CD14-positive monocyte (primary cell): ENCODE measurements at regions not wholly inside any gene's neighbourhood (a gene's known extent, or its start where the extent isn't known, plus 50 kb on each side); places are given as distances from the start of the nearest gene placed in this dataset.

ENCODE experiments used
- DNase-seq, 3 donors: peaks; one replicate each; pipeline ENCODE4 v3.0.0-alpha.2; 2011 to 2022
- H2AFZ ChIP-seq: 2 replicates; pipeline ENCODE4 v1.6.0; 2012; ENCODE audit warnings: mild to moderate bottlenecking, low read depth, low read length, inconsistent platforms; ENCODE audit not compliant: insufficient read depth, poor library complexity, severe bottlenecking
- H3K27ac ChIP-seq, 2 donors: 1 replicate in 1 of 2; 2 replicates in 1 of 2; pipeline ENCODE4 v1.5.1; 2012 to 2013; ENCODE audit warnings: low read length in 2 of 2, control low read depth in 1 of 2, inconsistent platforms in 1 of 2, low read depth in 1 of 2, mild to moderate bottlenecking in 1 of 2
- H3K27me3 ChIP-seq, 2 donors: one replicate each; pipeline versions ENCODE4 v1.6.0 to v1.6.1; 2011 to 2013; ENCODE audit warnings: low read length in 2 of 2; ENCODE audit not compliant: control insufficient read depth in 2 of 2, insufficient read depth in 2 of 2
- H3K36me3 ChIP-seq, 2 donors: replicated peaks in 1 of 2; 1 replicate in 1 of 2; 2 replicates in 1 of 2; pipeline versions ENCODE4 v1.5.1 to v1.6.1; 2012 to 2013; ENCODE audit warnings: low read length in 2 of 2, control low read depth in 1 of 2, inconsistent platforms in 1 of 2, mild to moderate bottlenecking in 1 of 2; ENCODE audit not compliant: insufficient read depth in 2 of 2, control insufficient read depth in 1 of 2
- H3K4me1 ChIP-seq, 2 donors: 1 replicate in 1 of 2; 2 replicates in 1 of 2; pipeline versions ENCODE4 v1.5.1 to v1.6.1; 2012 to 2013; ENCODE audit warnings: low read length in 2 of 2, control low read depth in 1 of 2, inconsistent platforms in 1 of 2, mild to moderate bottlenecking in 1 of 2, moderate library complexity in 1 of 2; ENCODE audit not compliant: insufficient read depth in 2 of 2, control insufficient read depth in 1 of 2
- H3K4me2 ChIP-seq: replicated peaks from 2 replicates; pipeline ENCODE3; 2012; ENCODE audit warnings: low read length, moderate library complexity, mild to moderate bottlenecking; ENCODE audit not compliant: poor library complexity, severe bottlenecking; ENCODE audit errors: extremely low read depth
- H3K4me3 ChIP-seq, 3 experiments: fragments of 200-600 bp in 1 of 3; sonication (generic) in 1 of 3; replicated peaks in 1 of 3; 1 replicate in 2 of 3; 2 replicates in 1 of 3; pipeline ENCODE4 v1.5.1; 2011 to 2013; ENCODE audit warnings: low read length in 3 of 3, mild to moderate bottlenecking in 3 of 3, control low read depth in 2 of 3, low read depth in 2 of 3, inconsistent platforms in 1 of 3, moderate library complexity in 1 of 3
- H3K79me2 ChIP-seq: 2 replicates; pipeline ENCODE4 v1.6.0; 2012; ENCODE audit warnings: mild to moderate bottlenecking, control low read depth, inconsistent platforms, low read length, moderate library complexity; ENCODE audit not compliant: insufficient read depth
- H3K9ac ChIP-seq: 2 replicates; pipeline ENCODE4 v1.6.0; 2017; ENCODE audit warnings: low read length, mild to moderate bottlenecking; ENCODE audit not compliant: insufficient read depth, poor library complexity, severe bottlenecking
- H3K9me3 ChIP-seq, 2 donors: replicated peaks in 1 of 2; 1 replicate in 1 of 2; 2 replicates in 1 of 2; pipeline versions ENCODE4 v1.5.1 to v1.6.1; 2012 to 2013; ENCODE audit warnings: low read length in 2 of 2, control low read depth in 1 of 2; ENCODE audit not compliant: control insufficient read depth in 1 of 2, insufficient read depth in 1 of 2
- H4K20me1 ChIP-seq: 2 replicates; pipeline ENCODE4 v1.6.0; 2012; ENCODE audit warnings: mild to moderate bottlenecking, low read length, control low read depth, moderate library complexity; ENCODE audit not compliant: insufficient read depth
- H3K27ac Mint-ChIP-seq, 7 donors: one replicate each; pipeline ENCODE4 v1.8.0; 2020; ENCODE audit warnings: mild to moderate bottlenecking in 7 of 7, mixed read lengths in 7 of 7, moderate library complexity in 6 of 7, inconsistent platforms in 2 of 7
- H3K27me3 Mint-ChIP-seq, 3 donors: one replicate each; pipeline ENCODE4 v1.8.0; 2021 to 2022; ENCODE audit warnings: low read depth in 3 of 3, mild to moderate bottlenecking in 3 of 3, mixed read lengths in 3 of 3, moderate library complexity in 3 of 3, inconsistent platforms in 1 of 3
- H3K36me3 Mint-ChIP-seq, 2 donors: one replicate each; pipeline ENCODE4 v1.8.0; 2020; ENCODE audit warnings: mixed read lengths in 2 of 2, inconsistent platforms in 1 of 2, mild to moderate bottlenecking in 1 of 2
- H3K4me1 Mint-ChIP-seq: one replicate; pipeline ENCODE4 v1.8.0; 2020; ENCODE audit warnings: mild to moderate bottlenecking, mixed read lengths
- H3K4me3 Mint-ChIP-seq, 2 donors: one replicate each; pipeline ENCODE4 v1.8.0; 2020; ENCODE audit warnings: mild to moderate bottlenecking in 2 of 2, mixed read lengths in 2 of 2, moderate library complexity in 1 of 2
- H3K9me3 Mint-ChIP-seq, 7 donors: one replicate each; pipeline ENCODE4 v1.8.0; 2020 to 2022; ENCODE audit warnings: mixed read lengths in 7 of 7, mild to moderate bottlenecking in 6 of 7, moderate library complexity in 6 of 7, inconsistent platforms in 2 of 7
- CTCF ChIP-seq: fragments of 200-600 bp; IDR thresholded peaks from one replicate; pipeline ENCODE4 v1.8.0; 2022; ENCODE audit warnings: antibody characterized with exemption, mild to moderate bottlenecking
- WGBS: methylation state at CpG from one replicate; pipeline ENCODE4 v1.1.5; 2013; ENCODE audit warnings: missing lambda C conversion rate; ENCODE audit not compliant: insufficient coverage; 5-methylcytosine and 5-hydroxymethylcytosine counted together
- intact Hi-C, 2 donors: fragments of 100-400 bp; cut with micrococcal nuclease; formaldehyde crosslinking; loops; one replicate each; pipeline versions ENCODE4 v1.15.0 to v1.15.1; 2023

- TF ChIP-seq CTCF, result no peak
- Mint-ChIP-seq H3K9me3 (no peaks in the 10 kb centered on the region), H3K4me3 (no peak overlapping the region), H3K27me3 (peaks cover 5 to 6% (median 5%) of the 10 kb centered on the region in 3 donors), H3K4me1 (no peaks in the 10 kb centered on the region), H3K36me3 (no peaks in the 10 kb centered on the region), H3K27ac (no peak overlapping the region)
- no peaks in the 10 kb centered on the region for H3K27me3 ChIP-seq
- H3K4me1 ChIP-seq, result no peaks in the 10 kb centered on the region
- H3K9me3 ChIP-seq, result no peaks in the 10 kb centered on the region
- no peaks in the 10 kb centered on the region for H3K79me2 ChIP-seq
- WGBS, result 96% methylated on average over 5 of the region's 8 CpGs
- no peaks in the 10 kb centered on the region for H3K36me3 ChIP-seq
- intact Hi-C loops, result no loop called here
- no peak overlapping the region for H3K9ac ChIP-seq
- no peak overlapping the region for H3K4me2 ChIP-seq
- no peaks in the 10 kb centered on the region for H4K20me1 ChIP-seq
- H3K4me3 ChIP-seq, result no peak overlapping the region
- no peak overlapping the region for H3K27ac ChIP-seq
- H2AFZ ChIP-seq, result no peak overlapping the region
- DNase-seq, result no peak
These were observed 535.8 kb downstream of the FUT8 start for GRCh38 chr14:65948302-65948701.

GRCh38 chr14:65949711-65950516 is 536.3 kb upstream of the CCDC196 start:
- Mint-ChIP-seq H3K27me3 (peaks cover 4 to 8% (median 6%) of the 10 kb centered on the region in 3 donors), H3K9me3 (no peaks in the 10 kb centered on the region), H3K4me1 (no peaks in the 10 kb centered on the region), H3K4me3 (no peak overlapping the region), H3K27ac (no peak overlapping the region), H3K36me3 (no peaks in the 10 kb centered on the region)
- H3K79me2 ChIP-seq, result no peaks in the 10 kb centered on the region
- DNase-seq, result peak in 1 of 3 donors; percentile 5
- no peak overlapping the region for H2AFZ ChIP-seq
- no peak overlapping the region for H3K27ac ChIP-seq
- no peak overlapping the region for H3K4me2 ChIP-seq
- no peaks in the 10 kb centered on the region for H3K36me3 ChIP-seq
- H3K9me3 ChIP-seq, result no peaks in the 10 kb centered on the region
- intact Hi-C loops, result loop anchor here in 1 of 2 donors (10.0 kb wide), 1 partner anchor 785 kb away; no protein-coding TSS in a partner anchor
- no peak overlapping the region for H3K4me3 ChIP-seq
- WGBS, result 11% methylated on average over 3 of the region's 4 CpGs
- no peaks in the 10 kb centered on the region for H3K27me3 ChIP-seq
- H3K4me1 ChIP-seq, result no peaks in the 10 kb centered on the region
- TF ChIP-seq CTCF, result no peak
- H3K9ac ChIP-seq, result no peak overlapping the region
- no peaks in the 10 kb centered on the region for H4K20me1 ChIP-seq
